Activated T-helper 1 cell treated with anti-CD3 and anti-CD28 coated beads, Interleukin-2, amount 50 U/mL, for 16 hours (primary cell): ENCODE measurements at regions not wholly inside any gene's neighbourhood (a gene's known extent, or its start where the extent isn't known, plus 50 kb on each side); places are given as distances from the start of the nearest gene placed in this dataset.

ENCODE experiments used
- DNase-seq, 2 donors: peaks; one replicate each; pipeline ENCODE4 v3.0.0-alpha.2; 2020; ENCODE audit warnings: low read depth in 1 of 2, low spot score in 1 of 2

DNA sequence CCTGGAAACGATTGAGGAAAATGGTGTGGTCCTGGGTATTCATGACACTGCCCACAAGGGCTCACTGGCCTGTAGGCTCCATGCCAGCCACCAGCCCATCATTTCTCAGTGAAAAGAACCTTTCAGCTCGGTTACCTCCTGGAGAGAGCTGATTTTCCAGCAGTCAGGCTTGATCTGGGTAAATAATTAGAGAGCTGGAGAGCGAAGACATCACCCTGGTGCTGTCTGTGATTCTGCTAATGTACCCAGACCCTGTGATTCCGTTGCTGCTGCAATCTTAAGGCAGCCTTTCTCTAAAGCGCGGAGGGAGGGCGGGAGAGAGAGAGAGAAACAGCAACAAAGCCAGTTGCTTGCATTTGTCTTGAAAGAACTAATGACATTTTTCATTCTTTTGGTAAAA is 221.9 kb upstream of the TOPAZ1 start:
- DNase-seq = no peak

DNA sequence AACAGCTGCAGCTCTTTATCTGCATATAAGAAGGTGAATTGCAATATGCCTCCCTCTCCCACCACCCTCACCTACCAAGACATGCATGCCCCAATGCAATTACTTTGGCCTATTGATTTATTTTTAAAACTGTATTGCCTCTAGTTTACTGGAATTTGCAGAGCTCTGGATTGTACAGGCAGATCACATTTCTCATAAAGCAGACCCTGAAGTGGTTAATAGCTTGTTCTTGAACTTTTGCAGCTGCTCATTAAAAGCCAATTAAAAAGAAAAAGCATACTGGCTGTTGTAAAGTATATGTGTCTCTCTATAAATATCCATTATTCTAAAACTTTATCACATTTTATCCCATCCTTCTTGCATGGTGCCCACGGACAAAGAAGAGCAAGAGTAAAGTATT is 221.5 kb upstream of the TOPAZ1 start:
- no peak for DNase-seq

DNA sequence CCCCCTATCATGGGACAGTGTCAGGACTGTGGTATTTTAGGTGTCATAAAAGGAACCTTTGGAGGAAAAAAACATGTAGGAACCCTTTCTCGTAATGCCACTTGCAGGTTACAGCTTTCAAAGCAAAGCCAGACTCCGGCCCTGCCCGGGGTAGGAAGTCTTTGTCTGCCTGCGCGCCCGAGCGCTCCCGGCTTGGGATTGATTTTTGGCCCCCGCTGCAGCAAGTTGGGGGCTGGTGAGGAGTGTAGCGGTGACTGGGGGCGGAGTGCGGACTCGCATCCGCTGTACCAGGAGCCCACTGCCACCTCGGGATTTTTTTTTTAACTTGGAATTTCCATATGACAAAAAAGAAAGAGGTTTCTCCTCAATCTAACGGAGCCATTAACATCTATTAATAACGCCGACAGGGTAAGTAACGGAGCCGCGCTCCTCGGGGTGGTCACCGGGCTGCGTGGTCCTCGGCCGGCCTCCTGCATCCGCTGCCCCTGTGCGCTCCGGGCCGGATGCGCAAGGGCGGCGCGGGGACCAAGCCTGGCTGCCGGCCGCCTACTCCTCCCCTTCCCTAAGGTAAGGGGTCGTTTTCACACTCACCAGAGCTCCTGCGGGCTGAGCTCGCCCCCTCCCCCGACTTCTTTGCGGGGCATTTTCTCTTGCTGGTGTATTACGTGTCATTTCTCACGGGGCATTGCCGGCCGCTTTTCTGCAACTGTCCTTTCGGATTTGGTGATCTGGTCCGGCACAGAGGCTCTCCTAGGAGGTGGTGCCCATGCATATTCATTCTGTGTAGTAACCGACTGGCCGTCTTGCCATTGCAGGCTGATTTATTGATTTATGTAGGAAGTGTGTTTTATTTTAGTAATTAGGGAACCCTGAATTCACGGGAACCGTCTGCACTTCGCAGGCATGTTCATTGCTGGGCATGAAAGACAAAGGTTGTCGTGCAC is 219.8 kb upstream of the TOPAZ1 start:
- DNase-seq = no peak

DNA sequence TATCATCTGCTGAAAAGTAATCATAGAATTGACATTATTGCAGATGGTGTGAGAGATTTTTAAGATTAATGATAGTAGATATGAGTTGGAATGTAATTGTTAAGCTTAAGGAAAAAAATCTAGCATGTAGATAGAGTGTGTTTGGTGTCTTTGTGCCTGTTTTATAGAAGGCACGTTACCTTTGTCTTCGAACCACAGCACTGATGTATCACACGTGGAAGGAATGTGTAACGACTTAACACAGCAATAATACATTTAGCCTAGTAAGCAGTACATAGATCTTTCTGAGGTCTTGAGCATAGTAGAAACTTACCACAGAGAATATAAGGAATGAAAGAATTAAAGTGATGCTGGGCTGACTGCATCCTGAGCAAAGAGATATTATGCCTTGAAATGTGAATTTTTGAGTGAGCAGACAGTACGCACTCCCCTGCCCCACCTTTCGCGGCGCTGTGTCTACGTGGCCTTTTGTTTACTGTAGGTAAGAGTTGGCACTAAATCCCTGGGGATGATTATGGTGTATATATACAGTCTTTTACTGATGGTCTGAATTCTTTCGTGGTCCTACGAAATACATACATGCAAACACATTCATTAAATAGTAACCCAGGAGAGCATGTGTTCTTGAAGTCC is 217.6 kb upstream of the TOPAZ1 start:
- no peak for DNase-seq

DNA sequence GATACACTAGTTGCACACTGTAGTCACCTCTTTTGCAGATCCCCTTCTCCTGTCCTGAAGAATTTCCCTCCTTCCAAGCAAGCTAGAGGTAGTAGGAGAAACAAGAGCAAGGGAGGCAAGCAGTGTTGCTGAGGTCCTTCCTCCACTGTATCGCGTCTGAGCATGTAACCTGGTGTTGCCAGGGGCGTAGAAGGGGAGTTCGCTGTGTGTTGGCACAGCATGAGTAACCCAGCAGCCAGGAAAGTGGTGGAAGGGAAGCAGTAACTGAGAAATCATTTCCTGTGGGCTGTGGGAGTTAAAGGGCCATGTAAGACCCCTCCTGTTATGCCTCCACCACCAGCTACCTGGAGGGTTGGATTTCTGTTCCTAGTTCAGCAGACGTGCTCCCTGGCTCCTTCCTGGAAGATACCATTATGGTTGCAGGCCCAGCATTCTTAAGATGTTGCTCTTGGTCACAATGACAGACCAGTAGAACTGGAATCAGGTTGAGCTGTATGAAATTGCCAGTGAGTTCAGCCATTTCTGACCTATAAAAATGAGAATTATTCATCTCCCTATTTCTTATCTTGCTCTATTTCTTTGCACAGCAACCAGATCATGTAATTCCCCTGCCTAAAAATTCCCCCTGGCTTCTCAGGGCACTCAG is 215.3 kb upstream of the TOPAZ1 start:
- DNase-seq = no peak

DNA sequence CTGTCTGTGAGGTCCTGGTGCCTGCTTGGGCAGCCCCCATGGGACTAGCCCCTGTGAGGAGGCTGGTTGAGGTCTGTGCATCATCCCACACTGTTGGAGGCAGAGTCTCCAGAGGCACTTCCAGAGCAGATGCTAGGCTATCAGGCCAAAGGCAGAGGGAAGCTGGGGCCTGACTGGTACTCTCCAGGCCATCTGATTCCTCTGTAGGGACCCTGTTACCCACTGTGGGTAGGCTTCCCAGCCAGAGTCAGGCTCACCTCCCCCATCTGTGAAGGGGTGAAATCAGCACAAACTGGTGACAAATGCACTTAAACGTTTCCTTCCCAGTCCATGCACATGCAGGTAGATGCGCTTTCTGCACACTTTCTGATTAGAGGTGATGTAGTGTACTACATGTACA is 212.6 kb upstream of the TOPAZ1 start:
- DNase-seq = no peak

DNA sequence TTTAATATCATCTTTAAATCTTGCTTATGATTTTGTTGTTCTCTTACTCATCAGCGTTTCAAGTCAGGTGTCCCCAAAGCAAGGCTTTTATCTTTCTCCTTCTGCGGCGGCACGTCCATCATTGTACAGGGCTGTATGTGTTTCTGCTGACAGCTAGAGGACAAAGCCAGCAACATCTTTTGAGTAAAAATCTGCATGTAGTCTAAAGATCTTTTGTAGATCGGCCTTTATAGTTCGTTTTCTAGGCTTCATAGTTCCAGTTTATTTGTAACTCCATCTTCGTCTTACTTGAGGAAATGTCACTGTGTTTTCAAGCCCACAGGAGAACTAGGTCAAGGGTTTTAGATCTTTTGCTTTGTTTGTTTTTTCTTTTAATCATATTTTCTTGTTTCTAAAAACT is 211.4 kb upstream of the TOPAZ1 start:
- DNase-seq = no peak

DNA sequence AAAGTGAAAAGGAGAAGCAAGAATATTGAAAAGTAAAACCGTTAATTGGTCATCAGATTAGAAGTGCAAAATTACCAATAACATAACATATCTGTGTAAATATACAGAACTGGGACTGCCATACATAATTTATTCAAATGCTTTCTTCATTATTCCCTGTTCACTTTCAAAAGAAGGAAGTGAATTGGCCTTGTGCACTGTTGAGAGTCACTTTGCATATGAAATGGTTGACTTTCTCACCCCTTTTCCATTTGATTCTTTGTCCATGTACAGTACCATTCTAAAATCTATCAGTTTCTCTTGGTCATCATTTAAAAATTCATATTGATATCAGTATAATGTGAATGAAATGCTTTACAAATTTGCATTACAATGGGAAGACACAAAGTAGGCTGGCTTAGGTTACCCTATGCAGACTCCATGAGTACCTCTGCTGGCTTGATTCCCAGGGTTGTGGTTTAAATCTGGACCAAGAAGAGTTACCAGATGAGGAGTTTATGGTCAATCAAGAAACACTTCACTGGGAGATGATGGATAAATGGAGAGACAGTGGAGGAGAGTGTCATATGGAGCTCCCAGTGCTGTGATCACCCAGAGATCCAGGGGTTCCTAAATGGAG is 210.9 kb upstream of the TOPAZ1 start:
- no peak for DNase-seq

DNA sequence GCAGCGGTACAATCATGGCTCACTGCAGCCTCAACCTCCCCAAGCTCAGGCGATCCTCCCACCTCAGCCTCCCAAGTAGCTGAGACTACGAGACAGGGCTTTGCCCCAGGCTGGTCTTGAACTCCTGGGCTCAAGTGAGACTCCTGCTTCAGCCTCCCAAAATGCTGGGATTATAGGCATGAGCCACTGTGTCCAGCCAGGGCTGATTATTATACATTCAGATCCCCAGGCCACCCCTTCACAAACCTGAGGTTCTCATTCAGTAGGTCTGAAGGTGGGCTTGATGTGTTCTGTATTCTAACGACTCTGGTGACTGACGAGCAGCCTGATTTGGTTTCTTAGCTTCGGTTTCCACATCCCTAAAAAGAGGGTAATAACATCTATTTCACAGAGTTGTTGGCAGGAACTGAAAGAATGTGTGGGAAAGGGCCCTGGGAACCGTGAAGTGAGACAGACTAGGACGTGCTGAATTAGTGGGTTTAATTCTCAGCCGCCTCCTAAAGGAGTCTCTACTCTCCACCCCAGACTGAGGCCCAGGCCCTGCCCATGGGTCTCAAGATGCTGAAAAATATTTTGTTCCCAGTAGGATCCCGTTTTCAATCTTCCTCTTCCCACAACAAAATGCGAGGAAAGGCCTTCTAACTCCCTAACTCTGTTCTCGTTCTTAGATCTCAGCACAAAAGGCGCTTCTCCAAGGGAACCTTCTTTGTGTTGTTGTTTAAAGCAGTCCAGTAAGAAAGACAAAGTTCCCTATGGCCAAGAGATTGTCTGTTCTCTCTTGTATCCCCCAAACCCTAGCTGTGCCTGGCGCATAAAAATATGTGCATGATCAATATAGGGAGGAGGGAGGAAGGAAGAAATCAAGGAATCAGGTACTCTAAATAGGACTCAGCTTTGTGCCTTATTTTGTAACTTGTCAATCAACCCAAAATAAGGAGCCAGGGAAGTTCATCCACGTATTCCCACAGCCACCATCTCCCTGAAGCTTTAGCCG is 210.0 kb upstream of the TOPAZ1 start:
- no peak for DNase-seq

DNA sequence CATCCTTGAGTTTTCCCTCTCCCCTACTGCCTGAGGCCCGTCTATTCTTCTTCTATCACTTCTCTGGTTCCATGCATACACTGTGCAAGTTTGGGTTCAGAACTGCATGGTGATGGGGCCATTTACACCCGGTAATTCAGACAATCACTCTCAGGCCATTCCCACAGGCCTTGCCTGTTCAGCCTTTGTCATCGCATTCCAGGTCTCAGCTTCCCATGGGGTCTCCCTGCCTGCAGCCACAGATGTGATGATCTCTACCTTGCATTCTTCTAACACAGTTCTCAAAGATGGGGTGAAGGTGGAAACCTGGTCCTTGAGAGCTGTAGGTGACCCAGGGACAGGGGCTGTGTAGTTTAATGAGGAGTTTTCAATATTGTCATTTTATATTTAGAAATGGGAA is 209.2 kb upstream of the TOPAZ1 start:
- DNase-seq = no peak

DNA sequence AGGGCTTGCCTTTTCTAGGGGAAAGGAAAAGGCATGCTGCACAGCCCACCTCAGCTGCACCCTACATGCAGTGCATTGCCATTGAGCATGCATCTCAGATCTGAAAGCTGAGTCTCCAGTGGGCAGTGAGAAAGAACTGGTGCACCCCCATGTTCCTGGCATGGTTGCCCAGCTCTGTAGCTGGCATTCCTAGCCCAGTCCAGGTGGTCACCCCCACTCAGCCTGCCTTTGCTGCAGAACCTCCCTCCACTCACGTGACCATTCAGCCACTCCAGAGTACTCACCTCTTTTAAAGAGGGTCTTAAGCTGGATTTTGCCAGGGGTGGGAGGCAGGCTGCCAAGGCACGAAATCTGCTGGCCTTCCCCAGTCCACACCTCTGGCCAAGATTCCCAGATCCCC is 208.6 kb upstream of the TOPAZ1 start:
- no peak for DNase-seq

DNA sequence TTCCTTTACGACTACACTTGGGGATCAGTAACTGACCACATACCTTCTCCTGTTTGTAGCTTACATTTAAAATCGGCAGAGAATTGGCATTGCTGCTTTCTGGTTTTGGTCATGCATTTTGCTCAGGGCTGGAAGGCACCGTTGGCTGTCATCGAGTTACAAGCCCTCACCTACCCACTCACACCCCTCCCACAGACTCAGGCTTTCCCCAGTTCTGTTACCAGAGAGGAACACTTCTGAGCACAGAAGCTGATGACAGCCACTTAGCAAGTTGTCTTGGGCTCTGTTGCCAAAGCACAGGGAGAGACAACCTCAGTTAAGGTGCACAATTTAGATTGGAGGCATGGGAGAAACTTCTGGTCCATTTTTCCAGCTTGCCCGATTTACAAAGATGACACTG is 204.8 kb upstream of the TOPAZ1 start:
- no peak for DNase-seq

DNA sequence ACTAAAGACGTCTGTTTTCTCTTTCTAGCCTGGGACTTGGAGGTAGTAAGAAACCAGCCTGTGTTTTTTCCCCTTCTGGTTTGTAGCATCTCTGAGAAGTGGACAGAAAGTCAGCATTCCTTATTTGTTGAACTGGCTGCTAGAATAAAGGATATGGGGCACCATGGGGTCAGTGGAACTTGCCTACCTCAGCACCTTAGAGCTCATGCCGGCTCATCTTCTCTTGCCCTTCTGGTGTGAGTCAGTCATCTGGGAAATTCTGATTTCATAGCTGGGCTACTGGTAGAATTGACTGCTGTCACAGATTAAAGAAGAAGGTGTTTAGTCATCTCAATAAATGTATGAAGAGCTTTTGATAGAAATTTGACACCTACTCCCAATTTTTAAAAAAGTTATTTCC is 202.7 kb upstream of the TOPAZ1 start:
- DNase-seq = no peak

DNA sequence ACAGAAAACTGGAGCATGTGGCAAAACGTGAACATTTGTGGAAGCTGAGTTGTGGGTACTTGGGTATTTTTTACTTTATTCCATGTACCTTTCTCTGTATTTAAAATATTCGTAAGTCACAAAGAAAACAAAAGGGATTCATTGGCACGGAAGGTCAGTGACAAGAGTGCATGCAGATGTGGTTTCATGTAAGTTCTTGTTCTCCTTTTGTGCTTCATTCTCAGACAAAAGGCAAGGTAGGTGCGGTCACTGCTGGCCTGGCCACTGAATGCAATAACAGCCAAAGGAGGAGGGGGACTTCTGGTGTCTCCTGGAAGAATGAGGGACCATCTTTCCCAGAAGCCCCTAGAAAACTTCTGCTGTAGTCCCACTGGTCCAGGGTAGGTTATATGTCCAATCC is 200.0 kb upstream of the TOPAZ1 start:
- no peak for DNase-seq

DNA sequence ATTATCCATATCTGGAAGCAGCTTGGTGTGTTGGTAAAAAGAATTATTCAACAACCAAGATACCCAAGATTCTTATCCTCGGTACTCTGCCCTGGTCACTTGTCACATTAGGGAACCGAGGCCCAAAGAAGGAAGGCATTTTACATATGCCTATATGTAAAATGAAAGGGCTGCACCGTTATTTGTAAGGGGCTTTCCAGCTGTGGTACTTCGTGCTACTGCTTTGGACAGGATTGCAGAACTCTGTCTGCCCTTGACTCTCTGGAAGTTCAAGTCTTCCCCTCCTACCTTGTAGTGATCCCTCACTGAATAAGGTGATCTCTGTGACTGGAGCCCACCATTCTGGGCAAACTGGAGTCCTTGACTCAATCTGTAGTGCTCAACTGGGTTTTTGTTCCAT is 198.9 kb upstream of the TOPAZ1 start:
- DNase-seq = no peak

DNA sequence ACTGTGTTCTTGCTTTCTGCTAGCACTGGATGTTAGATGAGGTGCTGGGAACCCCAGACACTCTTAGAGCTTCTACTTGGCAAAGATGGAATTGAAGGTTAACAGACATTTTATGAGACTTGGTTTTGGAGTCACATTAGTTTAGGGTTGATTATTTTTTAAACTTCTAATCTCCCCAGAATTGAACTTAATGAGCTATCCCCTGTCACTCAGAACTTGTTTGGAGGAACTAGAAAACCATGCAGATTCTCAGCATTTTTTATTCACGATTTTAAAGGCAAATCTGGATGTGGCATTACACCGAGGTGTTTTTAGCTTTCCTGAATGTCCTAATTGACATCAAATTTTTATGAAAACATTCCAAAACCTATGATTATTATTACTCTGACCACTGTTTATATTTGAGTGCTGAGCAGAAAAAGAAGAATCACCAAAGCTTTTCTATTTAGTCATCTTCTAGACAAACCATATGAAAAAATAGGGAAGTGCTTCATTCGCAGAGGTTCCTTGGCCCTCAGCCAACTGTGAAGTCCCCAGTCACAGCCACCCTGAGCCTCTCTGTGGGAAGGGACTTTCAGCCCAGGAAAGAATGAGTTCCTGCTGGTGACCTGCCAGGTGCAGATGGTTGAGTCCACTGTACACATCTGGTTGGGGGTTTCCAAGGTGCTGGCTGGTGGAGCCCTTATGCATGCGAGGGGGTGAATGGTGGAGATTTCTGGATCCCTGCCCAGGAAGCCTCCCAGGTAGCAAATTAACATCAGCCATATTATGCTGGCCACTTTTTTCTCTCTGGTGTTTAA is 196.0 kb upstream of the TOPAZ1 start:
- no peak for DNase-seq

DNA sequence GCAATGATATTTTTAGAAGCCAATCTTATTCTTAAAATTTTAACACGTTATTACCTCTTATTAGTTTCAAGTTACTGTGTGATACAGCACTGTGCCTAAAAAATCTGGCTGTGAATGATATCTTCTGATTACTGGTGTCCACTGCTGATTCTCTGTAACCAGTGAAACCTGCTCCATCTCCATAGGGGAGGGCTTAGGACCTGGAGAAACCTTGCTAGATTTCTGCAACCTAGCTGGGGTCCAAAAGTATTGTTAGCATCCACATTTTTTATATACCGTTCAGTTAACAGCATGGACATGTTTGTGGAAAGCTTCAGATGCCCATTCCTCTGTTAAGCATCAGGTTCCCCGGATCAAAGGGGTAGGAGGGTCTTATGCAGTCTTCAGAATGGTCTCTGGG is 193.9 kb upstream of the TOPAZ1 start:
- DNase-seq = no peak

DNA sequence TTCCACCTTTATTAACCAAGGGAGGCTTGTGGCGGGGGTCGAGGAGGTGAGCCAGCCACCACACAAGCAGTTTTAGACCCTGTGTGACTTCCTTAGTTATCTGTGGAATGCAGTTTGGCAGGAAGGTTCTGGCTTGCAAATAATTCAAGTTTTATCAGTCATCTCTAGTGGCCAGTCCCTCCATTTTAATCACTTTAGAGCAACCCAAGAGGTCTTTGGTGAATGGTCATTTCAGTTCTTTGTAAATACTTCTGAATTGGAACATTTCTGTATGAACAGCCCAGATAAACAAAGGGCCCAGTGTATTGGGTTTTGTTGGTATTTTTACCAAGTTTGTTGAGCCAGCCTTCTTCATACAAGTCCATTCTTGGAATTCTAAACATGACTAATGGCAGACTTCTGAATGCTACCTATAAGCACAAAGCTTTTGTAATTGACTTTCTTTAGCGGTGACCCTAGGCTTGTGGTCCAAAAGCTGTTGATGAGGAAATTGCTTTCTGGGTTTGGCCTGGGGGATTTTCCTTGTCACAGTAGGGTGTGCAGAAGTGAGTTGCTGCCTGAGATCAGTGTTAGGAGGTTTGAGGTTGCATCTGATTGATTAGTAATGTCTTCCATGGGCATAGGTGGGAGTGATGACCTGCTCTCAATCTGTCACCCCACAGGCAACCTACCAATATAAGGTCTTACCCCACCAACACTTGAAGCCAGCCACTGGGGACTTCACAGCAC is 193.3 kb upstream of the TOPAZ1 start:
- no peak for DNase-seq

DNA sequence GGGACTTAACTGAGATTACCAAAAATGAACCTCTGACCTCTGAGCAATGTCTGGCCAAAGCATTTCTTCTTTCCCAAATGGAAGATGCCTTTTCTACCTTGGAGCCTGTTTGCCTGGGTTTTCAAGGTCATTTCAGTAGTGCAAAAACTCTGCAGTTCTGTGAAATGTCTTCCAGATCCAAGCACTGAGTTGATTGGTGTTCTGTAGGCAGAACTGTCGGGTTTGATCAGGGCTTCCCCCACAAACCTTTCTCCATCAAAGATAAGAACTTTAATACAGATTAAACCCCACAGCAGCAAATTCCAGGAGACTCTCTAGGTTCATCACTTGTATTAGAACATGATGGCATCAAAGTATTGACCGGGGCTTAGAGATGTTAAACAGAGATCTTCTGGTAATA is 192.7 kb upstream of the TOPAZ1 start:
- DNase-seq = no peak
